ENCODE measurements at regions not wholly inside any gene's neighbourhood (a gene's known extent, or its start where the extent isn't known, plus 50 kb on each side); places are given as distances from the start of the nearest gene placed in this dataset.
A peak's percentile ranks its signal among the peaks of the same experiment; 100 is the strongest.

GRCh38 chr4:56252561-56253152 is 134.6 kb downstream of the AASDH start (continued):
- no peak for TF ChIP-seq HMGXB4 (CRISPR knock-in tag; IDR thresholded peaks at IDR 0.05; ENCODE audit: borderline replicate concordance in 1 of 2, low read depth in 1 of 2)
- 0 out of 2 replicates have a peak, but pooled peaks have one; percentile 15 for TF ChIP-seq FOXJ3 (CRISPR knock-in tag; IDR thresholded peaks at IDR 0.05; ENCODE audit: borderline replicate concordance)
- TF ChIP-seq SMARCC2 (IDR thresholded peaks at IDR 0.05), result no peak
- no peak for TF ChIP-seq ASH2L (IDR thresholded peaks at IDR 0.05; ENCODE audit: insufficient read length, low read depth, low read length)
- peak; percentile 37; the same call in 1 of the 2 replicates for TF ChIP-seq NCOR1 (IDR thresholded peaks at IDR 0.05; ENCODE audit: borderline replicate concordance, low read length)
- TF ChIP-seq TSC22D2 (CRISPR knock-in tag; IDR thresholded peaks at IDR 0.05; ENCODE audit: borderline replicate concordance), result no peak
- TF ChIP-seq CHD4 (IDR thresholded peaks at IDR 0.05; ENCODE audit: borderline replicate concordance, low read length), result no peak
- TF ChIP-seq ARID5B (CRISPR knock-in tag; IDR thresholded peaks at IDR 0.05), result peak; percentile 46; the same call in 1 of the 2 replicates
- TF ChIP-seq PRDM4 (CRISPR knock-in tag; IDR thresholded peaks at IDR 0.05; ENCODE audit: borderline replicate concordance), result no peak
- no peak for TF ChIP-seq ZNF674 (CRISPR knock-in tag; IDR thresholded peaks at IDR 0.05; ENCODE audit: low read depth)
- 0 out of 2 replicates have a peak, but pooled peaks have one; percentile 31 for TF ChIP-seq SIX1 (CRISPR knock-in tag; IDR thresholded peaks at IDR 0.05; ENCODE audit: borderline replicate concordance)
- TF ChIP-seq RARG (CRISPR knock-in tag; IDR thresholded peaks at IDR 0.05; ENCODE audit: low read depth), result no peak
- no peak for TF ChIP-seq ZNF839 (CRISPR knock-in tag; IDR thresholded peaks at IDR 0.05; ENCODE audit: borderline replicate concordance)
- TF ChIP-seq ZNF296 (CRISPR knock-in tag; conservative IDR thresholded peaks at IDR 0.05), result no peak
- TF ChIP-seq RBM39 (IDR thresholded peaks at IDR 0.05; ENCODE audit: low read depth, low read length, poor library complexity, severe bottlenecking), result no peak
- TF ChIP-seq NPAS2 (CRISPR knock-in tag; IDR thresholded peaks at IDR 0.05; ENCODE audit: borderline replicate concordance), result no peak
- TF ChIP-seq TRIM24 (CRISPR knock-in tag; IDR thresholded peaks at IDR 0.05), result no peak
- no peak for TF ChIP-seq ZNF350 (CRISPR knock-in tag; IDR thresholded peaks at IDR 0.05; ENCODE audit: borderline replicate concordance, low read depth)
- TF ChIP-seq RFXANK (CRISPR knock-in tag; IDR thresholded peaks at IDR 0.05), result no peak
- TF ChIP-seq ZNF30 (CRISPR knock-in tag; IDR thresholded peaks at IDR 0.05), result no peak

Measured in HepG2 (cell line).